K562 (cell line): ENCODE measurements at regions not wholly inside any gene's neighbourhood (a gene's known extent, or its start where the extent isn't known, plus 50 kb on each side); places are given as distances from the start of the nearest gene placed in this dataset.
A peak's percentile ranks its signal among the peaks of the same experiment; 100 is the strongest.

Experiments used
- ARID1B ChIP-seq: fragments of 450-650 bp; IDR thresholded peaks from 2 replicates; pipeline ENCODE4 v1.6.1; 2016; ENCODE audit warnings: antibody characterized with exemption, mild to moderate bottlenecking, inconsistent platforms
- BMI1 ChIP-seq: fragments of 150-350 bp; IDR thresholded peaks from 2 replicates; pipeline ENCODE4 v1.6.1; 2014; ENCODE audit warnings: low read length
- DMBX1 ChIP-seq: fragments of 250-450 bp; sonication (Bioruptor Pico); IDR thresholded peaks from 2 replicates; pipeline ENCODE4 v1.8.0; 2022; ENCODE audit warnings: inconsistent platforms, mild to moderate bottlenecking, moderate library complexity, borderline replicate concordance
- EP400 ChIP-seq: fragments of 450-650 bp; IDR thresholded peaks from 2 replicates; pipeline ENCODE4 v1.6.1; 2017; ENCODE audit warnings: antibody characterized with exemption, mild to moderate bottlenecking, moderate library complexity
- FOS ChIP-seq: IDR thresholded peaks from 3 replicates; pipeline ENCODE4 v1.6.1; 2011; ENCODE audit not compliant: insufficient read length; ENCODE audit errors: extremely low read depth
- HDAC3 ChIP-seq: fragments of 450-650 bp; IDR thresholded peaks from 2 replicates; pipeline ENCODE4 v1.6.1; 2018; ENCODE audit warnings: borderline replicate concordance, mild to moderate bottlenecking, moderate library complexity; ENCODE audit not compliant: partially characterized antibody
- HNRNPLL ChIP-seq: fragments of 200-400 bp; formaldehyde crosslinking; IDR thresholded peaks from 2 replicates; pipeline ENCODE4 v1.6.1; 2017; ENCODE audit warnings: low read length, low read depth, mild to moderate bottlenecking; ENCODE audit not compliant: poor library complexity, severe bottlenecking
- PHF20 ChIP-seq: fragments of 450-650 bp; IDR thresholded peaks from 2 replicates; pipeline ENCODE4 v1.6.1; 2018; ENCODE audit not compliant: partially characterized antibody
- PURB ChIP-seq: sonication (generic); formaldehyde crosslinking; IDR thresholded peaks from 2 replicates; pipeline ENCODE4 v1.9.0; 2021; ENCODE audit warnings: low read depth, mild to moderate bottlenecking, missing genetic modification reagents
- RFX1 ChIP-seq: fragments of 450-650 bp; IDR thresholded peaks from 2 replicates; pipeline ENCODE4 v1.6.1; 2016; ENCODE audit warnings: mild to moderate bottlenecking, moderate library complexity
- TFAM ChIP-seq: fragments of 250-450 bp; sonication (Bioruptor Pico); conservative IDR thresholded peaks from 2 replicates; pipeline ENCODE4 v1.5.0; 2021; ENCODE audit warnings: mild to moderate bottlenecking, moderate library complexity
- XRCC3 ChIP-seq: fragments of 450-650 bp; IDR thresholded peaks from 2 replicates; pipeline ENCODE4 v1.6.1; 2017; ENCODE audit warnings: mild to moderate bottlenecking, moderate library complexity
- ZBTB17 ChIP-seq: fragments of 450-650 bp; formaldehyde crosslinking; IDR thresholded peaks from 2 replicates; pipeline ENCODE4 v1.4.0; 2020; ENCODE audit warnings: mild to moderate bottlenecking
- ZNF121 ChIP-seq: sonication (generic); formaldehyde crosslinking; conservative IDR thresholded peaks from 2 replicates; pipeline ENCODE4 v1.8.0; 2022; ENCODE audit warnings: missing genetic modification reagents
- ZNF184 ChIP-seq: sonication (generic); formaldehyde crosslinking; IDR thresholded peaks from 2 replicates; pipeline ENCODE4 v1.5.0; 2020; ENCODE audit warnings: missing genetic modification reagents
- ZNF217 ChIP-seq: sonication (generic); formaldehyde crosslinking; IDR thresholded peaks from 2 replicates; pipeline ENCODE4 v1.8.0; 2022; ENCODE audit warnings: mild to moderate bottlenecking, missing genetic modification reagents
- ZNF436 ChIP-seq: fragments of 250-450, 450-650 bp; sonication (Bioruptor Pico); formaldehyde crosslinking; IDR thresholded peaks from 2 replicates; pipeline ENCODE4 v1.7.0; 2020; ENCODE audit warnings: mild to moderate bottlenecking
- TF ChIP-seq, protein P1 (sequence below), 2 experiments: fragments of 450-650 bp; IDR thresholded peaks; 2 replicates each; pipeline ENCODE4 v1.6.1; 2016; ENCODE audit warnings: mild to moderate bottlenecking in 2 of 2, borderline replicate concordance in 1 of 2, low read depth in 1 of 2, moderate library complexity in 1 of 2
- TF ChIP-seq, protein P2 (sequence below): fragments of 250-450 bp; sonication (Bioruptor Pico); IDR thresholded peaks from 2 replicates; pipeline ENCODE4 v1.5.0; 2020; ENCODE audit warnings: mild to moderate bottlenecking
- TF ChIP-seq, protein P3 (sequence below): sonication (generic); IDR thresholded peaks from 2 replicates; pipeline ENCODE4 v1.6.1; 2016

DNA sequence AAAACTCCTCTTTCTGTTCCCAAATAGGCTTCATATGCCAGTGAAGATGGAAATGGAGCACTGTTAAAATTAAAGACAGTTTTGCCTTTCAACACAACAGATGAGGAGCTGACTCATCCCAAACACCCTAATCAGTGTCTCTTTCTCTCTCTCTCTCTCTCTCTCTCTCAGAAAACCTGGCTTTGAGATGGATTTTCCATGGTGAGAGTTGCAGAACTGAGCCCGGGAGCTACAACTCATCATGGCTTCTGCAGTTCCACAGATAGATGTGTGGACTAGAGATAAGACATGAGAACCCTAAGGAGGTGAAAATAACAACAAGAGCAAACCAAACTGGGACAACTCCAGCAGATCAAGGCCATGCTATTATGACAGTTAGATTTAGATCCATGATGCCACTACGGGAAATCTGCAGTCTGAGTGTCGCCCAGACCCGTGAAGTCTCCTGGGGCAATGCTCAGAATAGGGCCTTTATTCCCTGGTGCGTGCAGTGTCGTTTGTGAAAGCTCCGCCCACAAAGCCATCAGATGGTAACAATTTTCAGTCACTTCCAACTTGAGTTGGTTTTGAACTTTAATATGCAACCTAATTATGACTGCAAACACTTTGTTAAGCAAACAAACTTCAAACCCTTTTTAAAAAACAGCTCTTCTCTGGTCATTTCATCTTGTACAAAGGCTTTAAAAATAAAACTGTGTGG lies 338.2 kb upstream of the PREP start (continued):
- TF ChIP-seq ZNF217 (CRISPR knock-in tag) (no peak), ZBTB17 (CRISPR knock-in tag) (no peak; the same call in 1 of the 2 replicates), PURB (no peak), ZNF436 (CRISPR knock-in tag) (no peak), ZNF121 (CRISPR knock-in tag) (no peak), BMI1 (0 out of 2 replicates have a peak, but pooled peaks have one; percentile 22), EP400 (0 out of 2 replicates have a peak, but pooled peaks have one; percentile 25), PHF20 (no peak), ARID1B (peak; percentile 85), RFX1 (no peak), FOS (no peak), DMBX1 (CRISPR knock-in tag) (no peak), TFAM (CRISPR knock-in tag) (no peak), ZNF184 (CRISPR knock-in tag) (no peak), HDAC3 (peak; percentile 37), HNRNPLL (no peak), XRCC3 (no peak)
- TF ChIP-seq, protein P1, sequence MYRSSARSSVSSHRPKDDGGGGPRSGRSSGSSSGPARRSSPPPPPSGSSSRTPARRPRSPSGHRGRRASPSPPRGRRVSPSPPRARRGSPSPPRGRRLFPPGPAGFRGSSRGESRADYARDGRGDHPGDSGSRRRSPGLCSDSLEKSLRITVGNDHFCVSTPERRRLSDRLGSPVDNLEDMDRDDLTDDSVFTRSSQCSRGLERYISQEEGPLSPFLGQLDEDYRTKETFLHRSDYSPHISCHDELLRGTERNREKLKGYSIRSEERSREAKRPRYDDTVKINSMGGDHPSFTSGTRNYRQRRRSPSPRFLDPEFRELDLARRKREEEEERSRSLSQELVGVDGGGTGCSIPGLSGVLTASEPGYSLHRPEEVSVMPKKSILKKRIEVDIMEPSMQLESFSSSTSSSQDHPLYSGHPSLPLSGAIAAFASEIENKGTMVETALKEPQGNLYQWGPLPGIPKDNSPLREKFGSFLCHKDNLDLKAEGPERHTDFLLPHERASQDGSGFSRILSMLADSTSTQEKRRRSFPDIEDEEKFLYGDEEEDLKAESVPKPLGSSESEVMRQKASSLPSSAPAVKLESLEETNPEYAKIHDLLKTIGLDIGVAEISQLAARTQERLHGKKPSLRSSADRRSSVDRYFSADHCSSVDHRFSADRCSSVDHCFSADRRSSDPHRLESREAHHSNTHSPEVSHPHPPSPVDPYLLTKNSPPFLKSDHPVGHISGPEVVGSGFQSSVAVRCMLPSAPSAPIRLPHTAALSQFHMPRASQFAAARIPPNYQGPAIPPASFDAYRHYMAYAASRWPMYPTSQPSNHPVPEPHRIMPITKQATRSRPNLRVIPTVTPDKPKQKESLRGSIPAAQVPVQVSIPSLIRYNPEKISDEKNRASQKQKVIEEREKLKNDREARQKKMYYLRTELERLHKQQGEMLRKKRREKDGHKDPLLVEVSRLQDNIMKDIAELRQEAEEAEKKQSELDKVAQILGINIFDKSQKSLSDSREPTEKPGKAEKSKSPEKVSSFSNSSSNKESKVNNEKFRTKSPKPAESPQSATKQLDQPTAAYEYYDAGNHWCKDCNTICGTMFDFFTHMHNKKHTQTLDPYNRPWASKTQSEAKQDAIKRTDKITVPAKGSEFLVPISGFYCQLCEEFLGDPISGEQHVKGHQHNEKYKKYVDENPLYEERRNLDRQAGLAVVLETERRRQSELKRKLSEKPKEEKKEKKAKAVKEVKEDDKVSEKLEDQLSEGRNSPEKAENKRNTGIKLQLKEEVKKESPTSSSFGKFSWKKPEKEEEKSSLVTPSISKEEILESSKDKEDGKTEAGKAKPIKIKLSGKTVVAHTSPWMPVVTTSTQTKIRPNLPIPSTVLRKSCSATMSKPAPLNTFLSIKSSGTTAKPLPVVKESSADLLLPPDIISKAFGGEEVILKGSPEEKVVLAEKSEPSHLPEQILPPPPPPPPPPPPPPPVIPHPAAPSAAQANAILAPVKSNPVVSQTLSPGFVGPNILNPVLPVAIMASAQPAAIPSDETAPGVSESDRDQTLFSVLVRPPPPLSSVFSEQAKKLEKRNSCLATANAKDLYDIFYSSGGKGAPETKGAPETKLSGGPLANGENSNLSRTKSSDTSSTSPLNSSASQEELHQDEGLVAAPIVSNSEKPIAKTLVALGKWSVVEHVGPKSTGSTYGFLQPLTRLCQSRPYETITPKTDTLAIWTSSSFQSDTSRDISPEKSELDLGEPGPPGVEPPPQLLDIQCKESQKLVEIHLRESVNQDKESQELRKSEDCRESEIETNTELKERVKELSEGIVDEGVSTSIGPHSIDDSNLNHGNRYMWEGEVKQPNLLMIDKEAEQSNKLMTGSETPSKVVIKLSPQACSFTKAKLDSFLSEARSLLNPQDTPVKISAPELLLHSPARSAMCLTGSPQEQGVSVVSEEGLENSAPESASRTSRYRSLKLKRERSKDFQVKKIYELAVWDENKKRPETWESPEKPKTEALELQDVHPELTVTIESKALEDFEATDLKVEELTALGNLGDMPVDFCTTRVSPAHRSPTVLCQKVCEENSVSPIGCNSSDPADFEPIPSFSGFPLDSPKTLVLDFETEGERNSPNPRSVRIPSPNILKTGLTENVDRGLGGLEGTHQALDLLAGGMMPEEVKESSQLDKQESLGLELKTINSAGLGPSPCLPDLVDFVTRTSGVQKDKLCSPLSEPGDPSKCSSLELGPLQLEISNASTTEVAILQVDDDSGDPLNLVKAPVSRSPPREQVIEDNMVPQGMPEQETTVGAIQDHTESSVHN (IDR thresholded peaks at IDR 0.05; ENCODE audit: borderline replicate concordance in 1 of 2, low read depth in 1 of 2), result no peak
- TF ChIP-seq, protein P2, sequence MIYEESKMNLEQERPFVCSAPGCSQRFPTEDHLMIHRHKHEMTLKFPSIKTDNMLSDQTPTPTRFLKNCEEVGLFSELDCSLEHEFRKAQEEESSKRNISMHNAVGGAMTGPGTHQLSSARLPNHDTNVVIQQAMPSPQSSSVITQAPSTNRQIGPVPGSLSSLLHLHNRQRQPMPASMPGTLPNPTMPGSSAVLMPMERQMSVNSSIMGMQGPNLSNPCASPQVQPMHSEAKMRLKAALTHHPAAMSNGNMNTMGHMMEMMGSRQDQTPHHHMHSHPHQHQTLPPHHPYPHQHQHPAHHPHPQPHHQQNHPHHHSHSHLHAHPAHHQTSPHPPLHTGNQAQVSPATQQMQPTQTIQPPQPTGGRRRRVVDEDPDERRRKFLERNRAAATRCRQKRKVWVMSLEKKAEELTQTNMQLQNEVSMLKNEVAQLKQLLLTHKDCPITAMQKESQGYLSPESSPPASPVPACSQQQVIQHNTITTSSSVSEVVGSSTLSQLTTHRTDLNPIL (CRISPR knock-in tag), result no peak
- TF ChIP-seq, protein P3, sequence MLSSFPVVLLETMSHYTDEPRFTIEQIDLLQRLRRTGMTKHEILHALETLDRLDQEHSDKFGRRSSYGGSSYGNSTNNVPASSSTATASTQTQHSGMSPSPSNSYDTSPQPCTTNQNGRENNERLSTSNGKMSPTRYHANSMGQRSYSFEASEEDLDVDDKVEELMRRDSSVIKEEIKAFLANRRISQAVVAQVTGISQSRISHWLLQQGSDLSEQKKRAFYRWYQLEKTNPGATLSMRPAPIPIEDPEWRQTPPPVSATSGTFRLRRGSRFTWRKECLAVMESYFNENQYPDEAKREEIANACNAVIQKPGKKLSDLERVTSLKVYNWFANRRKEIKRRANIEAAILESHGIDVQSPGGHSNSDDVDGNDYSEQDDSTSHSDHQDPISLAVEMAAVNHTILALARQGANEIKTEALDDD, result no peak
